Prostate gland (tissue), 2 donors: ENCODE measurements at regions not wholly inside any gene's neighbourhood (a gene's known extent, or its start where the extent isn't known, plus 50 kb on each side); places are given as distances from the start of the nearest gene placed in this dataset.

Experiments used
- DNase-seq: peaks from one replicate; pipeline ENCODE4 v3.0.0-alpha.2; 2019; ENCODE audit warnings: low spot score
- H3K27ac ChIP-seq, 2 donors: fragments of 200-600 bp; sonication (generic); 2 replicates each; pipeline ENCODE4 v1.5.1; 2017 to 2019
- H3K27me3 ChIP-seq: fragments of 200-600 bp; sonication (generic); replicated peaks from 2 replicates; pipeline ENCODE4 v1.5.1; 2019; ENCODE audit not compliant: insufficient read depth
- H3K36me3 ChIP-seq, 2 donors: fragments of 200-600 bp; sonication (generic); 1 replicate in 1 of 2; 2 replicates in 1 of 2; pipeline versions ENCODE4 v1.5.1 to v1.8.1; 2017 to 2019
- H3K4me1 ChIP-seq: fragments of 200-600 bp; sonication (generic); replicated peaks from 2 replicates; pipeline ENCODE4 v1.5.1; 2019
- H3K4me3 ChIP-seq, 2 donors: fragments of 200-600 bp; sonication (generic); 2 replicates each; pipeline ENCODE4 v1.5.1; 2017 to 2019
- H3K9me3 ChIP-seq: fragments of 200-600 bp; sonication (generic); 2 replicates; pipeline ENCODE4 v1.5.1; 2017
- CTCF ChIP-seq, 4 experiments: fragments of 200-600 bp in 2 of 4; fragments of 450-650 bp in 2 of 4; sonication (generic) in 2 of 4; IDR thresholded peaks; 1 replicate in 3 of 4; 2 replicates in 1 of 4; pipeline ENCODE4 v1.5.1; 2016 to 2019; ENCODE audit warnings: antibody characterized with exemption in 4 of 4, mild to moderate bottlenecking in 2 of 4, moderate library complexity in 2 of 4
- POLR2A ChIP-seq: fragments of 450-650 bp; IDR thresholded peaks from one replicate; pipeline ENCODE4 v1.6.1; 2016; ENCODE audit warnings: antibody characterized with exemption, mild to moderate bottlenecking
- POLR2AphosphoS5 ChIP-seq: sonication (generic); formaldehyde crosslinking; IDR thresholded peaks from one replicate; pipeline ENCODE4 v1.6.1; 2017; ENCODE audit warnings: antibody characterized with exemption
- WGBS: methylation state at CpG from one replicate; pipeline ENCODE4 v1.1.5; 2018; 5-methylcytosine and 5-hydroxymethylcytosine counted together
- intact Hi-C: fragments of 100-400 bp; cut with DNase I; formaldehyde crosslinking; loops from one replicate; pipeline ENCODE4 v1.14.2; 2022

- Histone ChIP-seq H3K9me3 (no peaks in the 10 kb centered on the region), H3K36me3 (no peaks in the 10 kb centered on the region), H3K27me3 (no peaks in the 10 kb centered on the region), H3K4me3 (no peak overlapping the region), H3K27ac (no peak overlapping the region), H3K4me1 (no peaks in the 10 kb centered on the region)
- DNase-seq, result no peak
- TF ChIP-seq CTCF (IDR thresholded peaks at IDR 0.05), result no peak
- no peak for TF ChIP-seq POLR2A
- no peak for TF ChIP-seq POLR2AphosphoS5
- intact Hi-C loops, result no loop called here
- WGBS, result 90% methylated on average over 1 of the region's 1 CpG
Measured at GRCh38 chr2:168402531-168402930, 53.5 kb upstream of the CERS6 start.

GRCh38 chr2:168403736-168404135 lies 52.3 kb upstream of the CERS6 start:
- Histone ChIP-seq H3K4me1 (no peaks in the 10 kb centered on the region), H3K27me3 (no peaks in the 10 kb centered on the region), H3K4me3 (no peak overlapping the region), H3K27ac (no peak overlapping the region), H3K36me3 (no peaks in the 10 kb centered on the region), H3K9me3 (no peaks in the 10 kb centered on the region)
- intact Hi-C loops, result no loop called here
- WGBS, result 70% methylated on average over 2 of the region's 2 CpGs
- no peak for DNase-seq
- TF ChIP-seq POLR2A (no peak), CTCF (IDR thresholded peaks at IDR 0.05) (no peak), POLR2AphosphoS5 (no peak)

- H3K9me3 ChIP-seq, result no peaks in the 10 kb centered on the region
- no peak overlapping the region for H3K27ac ChIP-seq
- no peak for DNase-seq
- no peak overlapping the region for H3K4me3 ChIP-seq
- H3K36me3 ChIP-seq, result no peaks in the 10 kb centered on the region
- H3K4me1 ChIP-seq, result no peaks in the 10 kb centered on the region
- intact Hi-C loops, result no loop called here
- H3K27me3 ChIP-seq, result no peaks in the 10 kb centered on the region
- 73% methylated on average over 2 of the region's 2 CpGs for WGBS
- TF ChIP-seq POLR2AphosphoS5 (no peak), CTCF (IDR thresholded peaks at IDR 0.05) (no peak), POLR2A (no peak)
Measured at GRCh38 chr2:168404764-168405163, 51.3 kb upstream of the CERS6 start.
